Small intestine (tissue), 7 donors: ENCODE measurements at regions not wholly inside any gene's neighbourhood (a gene's known extent, or its start where the extent isn't known, plus 50 kb on each side); places are given as distances from the start of the nearest gene placed in this dataset.
"Not testable (repeated sequence)": the region's sequence is repeated elsewhere in the genome, so short reads cannot be mapped to it uniquely, and the experiment has no call there.

ENCODE experiments used
- DNase-seq, 2 donors: peaks; one replicate each; pipeline versions ENCODE4 v3.0.0 to v3.0.0-alpha.2; 2013
- FAIRE-seq: peaks from 2 replicates; lab custom pipeline; 2012; peaks lifted over from hg19 to GRCh38; lab: Jason Lieb, UNC
- H3K27ac ChIP-seq, 3 donors: one replicate each; pipeline ENCODE4 v1.5.1; 2013; ENCODE audit warnings: low read length in 2 of 3, mild to moderate bottlenecking in 2 of 3, control low read depth in 1 of 3, inconsistent platforms in 1 of 3, low read depth in 1 of 3, moderate library complexity in 1 of 3
- H3K27me3 ChIP-seq, 3 donors: one replicate each; pipeline ENCODE4 v1.6.1; 2013; ENCODE audit warnings: low read length in 3 of 3, inconsistent platforms in 1 of 3; ENCODE audit not compliant: control insufficient read depth in 3 of 3, insufficient read depth in 3 of 3
- H3K36me3 ChIP-seq, 3 donors: one replicate each; pipeline ENCODE4 v1.6.1; 2013; ENCODE audit warnings: low read length in 3 of 3, inconsistent platforms in 1 of 3, low read depth in 1 of 3, mild to moderate bottlenecking in 1 of 3, moderate library complexity in 1 of 3; ENCODE audit not compliant: control insufficient read depth in 3 of 3, insufficient read depth in 2 of 3
- H3K4me1 ChIP-seq, 3 donors: one replicate each; pipeline ENCODE4 v1.6.1; 2013; ENCODE audit warnings: low read length in 2 of 3, inconsistent platforms in 1 of 3, low read depth in 1 of 3, mild to moderate bottlenecking in 1 of 3, moderate library complexity in 1 of 3; ENCODE audit not compliant: control insufficient read depth in 3 of 3, insufficient read depth in 2 of 3
- H3K4me3 ChIP-seq, 3 donors: one replicate each; pipeline ENCODE4 v1.5.1; 2013; ENCODE audit warnings: low read length in 3 of 3, control low read depth in 1 of 3, inconsistent platforms in 1 of 3, low read depth in 1 of 3, mild to moderate bottlenecking in 1 of 3, moderate library complexity in 1 of 3
- H3K9me3 ChIP-seq, 2 donors: one replicate each; pipeline ENCODE4 v1.6.1; 2013; ENCODE audit warnings: low read depth in 1 of 2, low read length in 1 of 2; ENCODE audit not compliant: control insufficient read depth in 2 of 2, insufficient read depth in 1 of 2
- WGBS, 3 donors: extraction: QIAGEN DNeasy Blood & Tissue Kit; methylation state at CpG; one replicate each; pipeline ENCODE4 v1.1.7; 2013; 5-methylcytosine and 5-hydroxymethylcytosine counted together
- donor health status: healthy with polysubstance abuse.
- donor health status: control.
- donor health status: control.
- donor health status: Bipolar disorder and iron deficiency.
- donor health status: healthy.

- DNase-seq (no peak), FAIRE-seq (no peak)
- WGBS, 3 donors, result 60 to 88% (median 81%) methylated on average over 1 of the region's 1 CpG
- Histone ChIP-seq H3K27me3 (no peaks in the 10 kb centered on the region), H3K4me3 (no peak overlapping the region), H3K27ac (no peak overlapping the region), H3K4me1 (no peaks in the 10 kb centered on the region), H3K36me3 (no peaks in the 10 kb centered on the region), H3K9me3 (no peaks in the 10 kb centered on the region)
These were observed 312.7 kb upstream of the CYRIA start for GRCh38 chr2:16978301-16978700.

GRCh38 chr2:16974688-16975087, 309.1 kb upstream of the CYRIA start:
- no peaks in the 10 kb centered on the region for H3K27me3 ChIP-seq
- DNase-seq (no peak), FAIRE-seq (no peak)
- no peak overlapping the region for H3K4me3 ChIP-seq
- H3K4me1 ChIP-seq, result no peaks in the 10 kb centered on the region
- H3K9me3 ChIP-seq, result no peaks in the 10 kb centered on the region
- H3K36me3 ChIP-seq, result no peaks in the 10 kb centered on the region
- H3K27ac ChIP-seq, result no peak overlapping the region

- no peaks in the 10 kb centered on the region for H3K36me3 ChIP-seq
- FAIRE-seq (no peak), DNase-seq (no peak)
- 77 to 84% (median 78%) methylated on average over 2 of the region's 2 CpGs for WGBS, 3 donors
- no peaks in the 10 kb centered on the region for H3K27me3 ChIP-seq
- no peaks in the 10 kb centered on the region for H3K4me1 ChIP-seq
- no peaks in the 10 kb centered on the region for H3K9me3 ChIP-seq
- H3K4me3 ChIP-seq, result no peak overlapping the region
- no peak overlapping the region for H3K27ac ChIP-seq
These were observed 308.1 kb upstream of the CYRIA start for GRCh38 chr2:16973586-16974286.

GRCh38 chr2:16972276-16972675, 306.6 kb upstream of the CYRIA start:
- Histone ChIP-seq H3K27me3 (no peaks in the 10 kb centered on the region), H3K36me3 (no peaks in the 10 kb centered on the region), H3K4me3 (no peak overlapping the region), H3K9me3 (no peaks in the 10 kb centered on the region), H3K27ac (no peak overlapping the region), H3K4me1 (no peaks in the 10 kb centered on the region)
- 88 to 96% (median 91%) methylated on average over 1 of the region's 1 CpG for WGBS, 3 donors
- FAIRE-seq (no peak), DNase-seq (no peak)

- no peaks in the 10 kb centered on the region for H3K27me3 ChIP-seq
- 69 to 75% (median 73%) methylated on average over 4 of the region's 4 CpGs for whole genome bisulfite sequencing, 3 donors
These were observed 306.1 kb upstream of the CYRIA start for GRCh38 chr2:16971722-16972234.

GRCh38 chr2:16970948-16971347, 305.3 kb upstream of the CYRIA start:
- H3K4me3 ChIP-seq, H3K9me3 ChIP-seq, DNase-seq, FAIRE-seq, H3K27ac ChIP-seq, H3K4me1 ChIP-seq, H3K36me3 ChIP-seq, H3K27me3 ChIP-seq: not testable (repeated sequence)
- 82 to 89% (median 89%) methylated on average over 3 of the region's 3 CpGs for WGBS, 3 donors

More at GRCh38 chr2:16971722-16972234, 306.1 kb upstream of the CYRIA start:
- Histone ChIP-seq H3K27ac (no peak overlapping the region), H3K9me3 (no peaks in the 10 kb centered on the region), H3K36me3 (no peaks in the 10 kb centered on the region), H3K4me3 (no peak overlapping the region), H3K4me1 (no peaks in the 10 kb centered on the region)
- FAIRE-seq, result no peak
- DNase-seq, result no peak

GRCh38 chr2:16962505-16962904, 296.9 kb upstream of the CYRIA start:
- no peak for FAIRE-seq

GRCh38 chr2:16960579-16960978, 294.9 kb upstream of the CYRIA start:
- H3K4me3 ChIP-seq, result no peak overlapping the region
- 60 to 77% (median 70%) methylated on average over 3 of the region's 3 CpGs for WGBS, 3 donors
- no peaks in the 10 kb centered on the region for H3K9me3 ChIP-seq
- no peaks in the 10 kb centered on the region for H3K27me3 ChIP-seq
- H3K27ac ChIP-seq, result no peak overlapping the region
- DNase-seq (no peak), FAIRE-seq (no peak)
- H3K4me1 ChIP-seq, result no peaks in the 10 kb centered on the region
- no peaks in the 10 kb centered on the region for H3K36me3 ChIP-seq

More at GRCh38 chr2:16962505-16962904, 296.9 kb upstream of the CYRIA start:
- H3K36me3 ChIP-seq, result no peaks in the 10 kb centered on the region
- no peaks in the 10 kb centered on the region for H3K4me1 ChIP-seq
- H3K9me3 ChIP-seq, result no peaks in the 10 kb centered on the region
- H3K4me3 ChIP-seq, result no peak overlapping the region
- WGBS, 3 donors, result 59 to 60% (median 60%) methylated on average over 1 of the region's 1 CpG
- no peaks in the 10 kb centered on the region for H3K27me3 ChIP-seq
- no peak for DNase-seq
- no peak overlapping the region for H3K27ac ChIP-seq

- Histone ChIP-seq H3K36me3 (no peaks in the 10 kb centered on the region), H3K4me3 (no peak overlapping the region), H3K27ac (no peak overlapping the region), H3K4me1 (no peaks in the 10 kb centered on the region), H3K9me3 (no peaks in the 10 kb centered on the region), H3K27me3 (no peaks in the 10 kb centered on the region)
- WGBS, 3 donors, result 70 to 79% (median 77%) methylated on average over 4 of the region's 4 CpGs
- DNase-seq (no peak), FAIRE-seq (no peak)
These were observed 292.6 kb upstream of the CYRIA start for GRCh38 chr2:16958266-16958665.
